ENCODE measurements at regions not wholly inside any gene's neighbourhood (a gene's known extent, or its start where the extent isn't known, plus 50 kb on each side); places are given as distances from the start of the nearest gene placed in this dataset.
"Not testable (repeated sequence)": the region's sequence is repeated elsewhere in the genome, so short reads cannot be mapped to it uniquely, and the experiment has no call there.

- H3K79me2 ChIP-seq (ENCODE audit: control insufficient read depth, insufficient read depth, low read length); H3K4me2 ChIP-seq (ENCODE audit: control insufficient read depth, insufficient read depth); in situ Hi-C loops (cut with MboI); H4K20me1 ChIP-seq (ENCODE audit: control insufficient read depth, insufficient read depth); ATAC-seq; POLR2A ChIA-PET; RAD21 ChIA-PET (ENCODE audit: unreplicated experiment); H3K4me3 ChIP-seq; H2AFZ ChIP-seq (ENCODE audit: control insufficient read depth, low read depth, low read length); BruUV-seq (replicated peaks); H3K9me3 ChIP-seq (replicated peaks; ENCODE audit: control insufficient read depth, insufficient read depth, low read length); SMC1A ChIA-PET (ENCODE audit: uncharacterized antibody, unreplicated experiment); H3K4me1 ChIP-seq (ENCODE audit: control insufficient read depth, insufficient read depth, low read length); DNase-seq (ENCODE audit: low read depth, low spot score); H3K9ac ChIP-seq (ENCODE audit: control insufficient read depth, insufficient read depth, low read length); H3K27ac ChIP-seq (ENCODE audit: control insufficient read depth, insufficient read depth); H3K27me3 ChIP-seq (replicated peaks in 1 of 2; ENCODE audit: control insufficient read depth in 2 of 2, insufficient read depth in 2 of 2, low read length in 1 of 2); intact Hi-C loops (cut with micrococcal nuclease; ENCODE audit: unreplicated experiment); FAIRE-seq; H3K36me3 ChIP-seq (ENCODE audit: control insufficient read depth in 2 of 2, insufficient read depth in 2 of 2, low read length in 1 of 2): not testable (repeated sequence)
- CTCF ChIA-PET = interaction anchor here (0.6 kb wide), 1 partner anchor 8 kb away, joined by 3 read pairs; no protein-coding TSS in a partner anchor
- 57% methylated on average over 5 of the region's 5 CpGs for whole genome bisulfite sequencing (ENCODE audit: insufficient coverage, insufficient replicate concordance, low lambda C conversion rate, missing lambda C conversion rate)
Measured at GRCh38 chr2:212786088-212786487, 247.5 kb upstream of the ERBB4 start.

- FAIRE-seq (peak; percentile 64), ATAC-seq (peak; percentile 74), DNase-seq (ENCODE audit: low read depth, low spot score) (peak; percentile 17)
- Histone ChIP-seq H3K36me3 (ENCODE audit: control insufficient read depth in 2 of 2, insufficient read depth in 2 of 2, low read length in 1 of 2) (no peaks in the 10 kb centered on the region), H3K9ac (ENCODE audit: control insufficient read depth, insufficient read depth, low read length) (no peak overlapping the region), H2AFZ (ENCODE audit: control insufficient read depth, low read depth, low read length) (peak overlapping the region; percentile 52), H3K27ac (ENCODE audit: control insufficient read depth, insufficient read depth) (no peak overlapping the region), H3K9me3 (replicated peaks; ENCODE audit: control insufficient read depth, insufficient read depth, low read length) (no peaks in the 10 kb centered on the region), H3K4me2 (ENCODE audit: control insufficient read depth, insufficient read depth) (no peak overlapping the region), H3K4me1 (ENCODE audit: control insufficient read depth, insufficient read depth, low read length) (no peaks in the 10 kb centered on the region), H3K27me3 (replicated peaks in 1 of 2; ENCODE audit: control insufficient read depth in 2 of 2, insufficient read depth in 2 of 2, low read length in 1 of 2) (no peaks in the 10 kb centered on the region), H3K4me3 (no peak overlapping the region), H3K79me2 (ENCODE audit: control insufficient read depth, insufficient read depth, low read length) (no peaks in the 10 kb centered on the region), H4K20me1 (ENCODE audit: control insufficient read depth, insufficient read depth) (no peaks in the 10 kb centered on the region)
- POLR2A ChIA-PET = interaction anchor here (1.2 to 2.0 kb wide), 2 partner anchors 370 to 376 kb away, joined by 3 to 9 read pairs; no protein-coding TSS in a partner anchor
- SMC1A ChIA-PET (ENCODE audit: uncharacterized antibody, unreplicated experiment) = interaction anchor here (0.7 to 8.4 kb wide), 25 partner anchors 10 to 1111 kb away, joined by 3 to 118 read pairs (median 4); partner anchors contain the start of gene IKZF2
- CTCF ChIA-PET = interaction anchor here (0.6 to 7.1 kb wide), 38 partner anchors 9 to 892 kb away, joined by 3 to 105 read pairs (median 3); partner anchors contain the start of gene IKZF2
- intact Hi-C loops (cut with micrococcal nuclease; ENCODE audit: unreplicated experiment) = loop anchor here (1.0 to 5.0 kb wide), 5 partner anchors 90 to 455 kb away; no protein-coding TSS in a partner anchor
- no TSS peak for BruUV-seq (replicated peaks)
- 24% methylated on average over 3 of the region's 3 CpGs for WGBS (ENCODE audit: insufficient coverage, insufficient replicate concordance, low lambda C conversion rate, missing lambda C conversion rate)
- RAD21 ChIA-PET (ENCODE audit: unreplicated experiment) = interaction anchor here (0.5 to 4.1 kb wide), 20 partner anchors 35 to 469 kb away, joined by 3 to 45 read pairs (median 3); no protein-coding TSS in a partner anchor
- in situ Hi-C loops (cut with MboI) = loop anchor here (10.0 kb wide), 1 partner anchor 378 kb away; the partner anchor contains the start of gene IKZF2
- TF ChIP-seq FOS (IDR thresholded peaks at IDR 0.05; ENCODE audit: borderline replicate concordance, extremely low read depth, insufficient read length) = no peak
- TF ChIP-seq MYC (IDR thresholded peaks at IDR 0.05; ENCODE audit: insufficient read depth, insufficient read length, insufficient replicate concordance, low read length, severe bottlenecking) = no peak
- peak; percentile 21 for TF ChIP-seq SKIL (IDR thresholded peaks at IDR 0.05; ENCODE audit: low read depth, poor library complexity, severe bottlenecking)
- peak; percentile 71; the same call in 1 of the 2 replicates for TF ChIP-seq SMC3 (IDR thresholded peaks at IDR 0.05; ENCODE audit: borderline replicate concordance, low read length)
- TF ChIP-seq CTCF (IDR thresholded peaks at IDR 0.05 in 2 of 3, conservative IDR thresholded peaks at IDR 0.05 in 1 of 3; ENCODE audit: control insufficient read depth in 2 of 3, extremely low read depth in 1 of 3, insufficient read depth in 1 of 3, low read depth in 3 of 3, low read length in 3 of 3) = peak; percentile 47 to 63 (median 53)
- TF ChIP-seq DPF2 (IDR thresholded peaks at IDR 0.05) = no peak
- no peak for TF ChIP-seq IRF5 (IDR thresholded peaks at IDR 0.05; ENCODE audit: borderline replicate concordance)
- peak; percentile 69 for TF ChIP-seq RAD21 (IDR thresholded peaks at IDR 0.05; ENCODE audit: insufficient read depth, low read depth, low read length)
Measured at GRCh38 chr2:212777020-212777491, 238.5 kb upstream of the ERBB4 start.

Data from GM12878 (cell line).